Thoracic aorta (tissue), 2 donors: ENCODE measurements at regions not wholly inside any gene's neighbourhood (a gene's known extent, or its start where the extent isn't known, plus 50 kb on each side); places are given as distances from the start of the nearest gene placed in this dataset.

Source experiments
- ATAC-seq: fragments of 150-250 bp; one replicate; pipeline ENCODE4 v1.8.0; 2017; ENCODE audit warnings: low read depth; ENCODE audit not compliant: insufficient number of reproducible peaks, low FRiP score
- DNase-seq: peaks from one replicate; pipeline ENCODE4 v3.0.0-alpha.2; 2020; ENCODE audit warnings: low spot score
- H3K27ac ChIP-seq, 2 donors: fragments of 200-600 bp; sonication (generic); 1 replicate in 1 of 2; 2 replicates in 1 of 2; pipeline ENCODE4 v1.5.1; 2016; ENCODE audit warnings: mild to moderate bottlenecking in 2 of 2, moderate library complexity in 2 of 2
- H3K27me3 ChIP-seq: fragments of 200-600 bp; sonication (generic); replicated peaks from 2 replicates; pipeline ENCODE4 v1.6.0; 2016; ENCODE audit warnings: mild to moderate bottlenecking; ENCODE audit not compliant: insufficient read depth
- H3K36me3 ChIP-seq: fragments of 200-600 bp; sonication (generic); one replicate; pipeline ENCODE4 v1.5.1; 2016
- H3K4me1 ChIP-seq, 2 donors: fragments of 200-600 bp; sonication (generic); 1 replicate in 1 of 2; 2 replicates in 1 of 2; pipeline versions ENCODE4 v1.5.1 to v1.6.0; 2016; ENCODE audit warnings: low read depth in 2 of 2, mild to moderate bottlenecking in 1 of 2; ENCODE audit not compliant: control insufficient read depth in 1 of 2
- H3K4me3 ChIP-seq: fragments of 200-600 bp; sonication (generic); 2 replicates; pipeline ENCODE4 v1.5.1; 2016; ENCODE audit warnings: mild to moderate bottlenecking
- H3K9me3 ChIP-seq: fragments of 200-600 bp; sonication (generic); 2 replicates; pipeline ENCODE4 v1.5.1; 2016
- TF ChIP-seq, protein P1 (sequence below): fragments of 200-600 bp; sonication (generic); IDR thresholded peaks from one replicate; pipeline ENCODE4 v1.5.1; 2019; ENCODE audit warnings: antibody characterized with exemption

DNA sequence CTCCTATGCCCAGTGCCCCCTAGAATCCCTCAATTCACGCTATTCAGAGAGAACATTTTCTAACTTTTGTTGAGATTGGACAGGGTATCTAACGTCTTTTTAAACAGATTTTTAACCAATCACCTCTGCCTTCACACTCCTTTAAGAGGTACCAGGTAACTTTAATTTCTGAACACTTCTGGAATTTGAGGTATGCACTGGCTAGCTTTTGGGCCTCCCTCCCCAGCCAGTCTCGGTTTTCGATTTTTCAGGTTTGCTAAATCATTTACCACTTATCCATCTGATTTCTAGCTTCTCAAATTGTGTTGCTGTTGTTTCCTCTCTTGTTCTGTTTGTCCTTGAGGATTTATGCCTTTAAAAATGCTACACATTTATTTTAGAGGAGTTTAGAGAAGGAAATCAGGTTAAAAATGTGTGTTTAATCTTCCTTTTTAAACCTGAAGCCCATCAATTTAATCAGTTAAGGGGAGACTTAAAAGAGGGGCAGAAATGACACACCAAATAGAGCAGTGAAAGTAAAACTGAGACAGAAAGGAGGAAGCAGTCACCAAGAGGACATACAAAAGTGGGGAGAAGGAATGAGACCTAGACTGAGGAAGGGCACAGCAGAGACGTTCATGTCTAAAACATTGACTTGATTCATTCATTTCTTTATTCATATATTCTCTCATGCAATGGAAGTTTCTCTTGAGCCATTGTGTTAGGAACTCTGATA is 139.6 kb upstream of the HTR2A start:
- ATAC-seq (no peak), DNase-seq (no peak)

DNA sequence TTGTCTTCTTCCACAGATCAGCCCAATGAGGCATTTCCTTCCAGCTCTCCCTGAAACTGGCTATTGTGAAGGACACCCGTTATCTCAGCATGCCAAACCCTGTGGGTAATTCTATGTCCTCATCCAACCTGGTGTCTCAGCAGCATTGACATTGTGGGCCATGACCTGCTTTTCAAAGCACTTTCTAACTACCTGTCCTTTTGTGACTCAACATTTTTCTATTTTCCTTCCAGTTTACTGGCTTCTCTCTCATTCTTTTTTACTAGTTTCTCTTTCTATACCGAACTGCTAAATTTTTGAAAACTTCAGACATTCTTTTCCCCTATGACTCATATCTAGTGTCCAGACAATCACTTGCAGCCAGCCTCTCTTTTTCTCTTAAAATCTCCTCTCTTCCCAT is 136.4 kb upstream of the HTR2A start:
- Histone ChIP-seq H3K36me3 (no peaks in the 10 kb centered on the region), H3K27me3 (no peaks in the 10 kb centered on the region), H3K4me1 (no peaks in the 10 kb centered on the region), H3K4me3 (no peak overlapping the region), H3K27ac (no peak overlapping the region), H3K9me3 (no peaks in the 10 kb centered on the region)
- ATAC-seq (no peak), DNase-seq (no peak)
- TF ChIP-seq, protein P1, sequence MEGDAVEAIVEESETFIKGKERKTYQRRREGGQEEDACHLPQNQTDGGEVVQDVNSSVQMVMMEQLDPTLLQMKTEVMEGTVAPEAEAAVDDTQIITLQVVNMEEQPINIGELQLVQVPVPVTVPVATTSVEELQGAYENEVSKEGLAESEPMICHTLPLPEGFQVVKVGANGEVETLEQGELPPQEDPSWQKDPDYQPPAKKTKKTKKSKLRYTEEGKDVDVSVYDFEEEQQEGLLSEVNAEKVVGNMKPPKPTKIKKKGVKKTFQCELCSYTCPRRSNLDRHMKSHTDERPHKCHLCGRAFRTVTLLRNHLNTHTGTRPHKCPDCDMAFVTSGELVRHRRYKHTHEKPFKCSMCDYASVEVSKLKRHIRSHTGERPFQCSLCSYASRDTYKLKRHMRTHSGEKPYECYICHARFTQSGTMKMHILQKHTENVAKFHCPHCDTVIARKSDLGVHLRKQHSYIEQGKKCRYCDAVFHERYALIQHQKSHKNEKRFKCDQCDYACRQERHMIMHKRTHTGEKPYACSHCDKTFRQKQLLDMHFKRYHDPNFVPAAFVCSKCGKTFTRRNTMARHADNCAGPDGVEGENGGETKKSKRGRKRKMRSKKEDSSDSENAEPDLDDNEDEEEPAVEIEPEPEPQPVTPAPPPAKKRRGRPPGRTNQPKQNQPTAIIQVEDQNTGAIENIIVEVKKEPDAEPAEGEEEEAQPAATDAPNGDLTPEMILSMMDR = no peak

More for the DNA sequence above, 139.6 kb upstream of the HTR2A start:
- TF ChIP-seq, protein P1 = no peak
- Histone ChIP-seq H3K27me3 (no peaks in the 10 kb centered on the region), H3K9me3 (no peaks in the 10 kb centered on the region), H3K27ac (no peak overlapping the region), H3K36me3 (no peaks in the 10 kb centered on the region), H3K4me1 (no peaks in the 10 kb centered on the region), H3K4me3 (no peak overlapping the region)

DNA sequence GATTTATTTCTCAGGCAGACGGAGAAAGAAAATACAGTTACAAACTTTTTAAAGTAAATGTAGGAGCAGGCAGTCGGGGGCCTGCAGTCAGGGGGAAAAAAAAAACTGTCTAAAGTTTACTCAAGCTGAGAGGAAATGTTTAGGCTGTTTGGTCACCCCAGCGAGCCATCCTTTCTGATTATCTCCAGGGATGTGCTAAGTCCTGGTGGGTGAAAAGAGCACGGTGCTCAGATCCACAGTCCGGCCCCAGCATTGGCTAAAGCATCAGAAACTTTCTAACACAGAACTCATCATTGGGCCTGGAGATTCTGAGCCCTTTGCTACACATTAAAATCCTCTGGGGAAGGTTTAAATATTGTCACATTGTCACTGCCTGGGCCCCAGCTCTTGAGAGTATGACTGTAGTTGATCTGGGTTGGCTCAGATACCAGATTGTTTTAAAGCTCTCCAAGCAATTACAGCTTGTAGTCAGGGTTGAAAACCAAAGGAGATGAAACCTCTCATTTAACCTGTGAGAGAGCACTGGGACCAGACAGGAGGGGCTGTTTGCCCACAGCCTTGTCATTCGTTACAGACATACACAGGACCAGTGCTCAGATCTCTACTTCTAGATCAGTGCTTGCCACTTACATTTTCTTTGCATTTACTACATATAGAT is 131.1 kb upstream of the HTR2A start:
- H3K27me3 ChIP-seq = no peaks in the 10 kb centered on the region
- no peaks in the 10 kb centered on the region for H3K9me3 ChIP-seq
- DNase-seq = no peak
- no peak overlapping the region for H3K27ac ChIP-seq
- H3K36me3 ChIP-seq = no peaks in the 10 kb centered on the region
- no peaks in the 10 kb centered on the region for H3K4me1 ChIP-seq
- no peak overlapping the region for H3K4me3 ChIP-seq
- ATAC-seq = no peak
- TF ChIP-seq, protein P1 = no peak

DNA sequence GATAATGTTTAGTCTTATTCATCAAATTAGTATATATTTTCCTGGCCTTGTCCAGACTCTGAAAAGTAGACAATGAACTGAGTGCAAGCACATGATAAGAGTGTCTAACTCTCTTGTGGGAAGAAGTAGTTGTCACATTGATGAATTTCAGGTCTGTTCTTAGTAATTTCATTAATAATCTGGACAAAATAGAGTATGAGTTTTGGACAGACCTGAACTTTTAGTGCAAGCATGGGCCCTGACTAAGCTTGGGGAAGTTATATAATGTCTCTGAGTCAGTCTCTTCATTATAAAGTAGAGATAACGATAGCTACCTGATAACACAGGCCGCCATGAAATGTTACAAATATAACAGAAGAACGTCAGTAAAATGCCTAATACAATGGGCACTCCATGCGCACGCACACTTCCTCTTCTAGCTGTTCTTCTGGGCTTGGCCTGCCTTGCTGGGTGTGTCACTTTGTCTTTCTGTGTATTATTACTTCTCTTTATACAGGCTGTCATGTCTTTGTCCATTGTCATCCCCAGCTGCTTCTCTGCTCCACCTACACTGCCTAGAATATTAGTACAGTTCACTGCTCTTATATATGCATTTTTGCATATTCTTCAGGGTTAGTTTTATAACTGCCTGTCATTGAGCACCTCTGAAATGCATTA is 129.1 kb upstream of the HTR2A start:
- TF ChIP-seq, protein P1 = no peak
- DNase-seq (no peak), ATAC-seq (no peak)
- no peaks in the 10 kb centered on the region for H3K36me3 ChIP-seq
- H3K4me3 ChIP-seq = no peak overlapping the region
- H3K27ac ChIP-seq = no peak overlapping the region
- no peaks in the 10 kb centered on the region for H3K27me3 ChIP-seq
- no peaks in the 10 kb centered on the region for H3K4me1 ChIP-seq
- no peaks in the 10 kb centered on the region for H3K9me3 ChIP-seq

DNA sequence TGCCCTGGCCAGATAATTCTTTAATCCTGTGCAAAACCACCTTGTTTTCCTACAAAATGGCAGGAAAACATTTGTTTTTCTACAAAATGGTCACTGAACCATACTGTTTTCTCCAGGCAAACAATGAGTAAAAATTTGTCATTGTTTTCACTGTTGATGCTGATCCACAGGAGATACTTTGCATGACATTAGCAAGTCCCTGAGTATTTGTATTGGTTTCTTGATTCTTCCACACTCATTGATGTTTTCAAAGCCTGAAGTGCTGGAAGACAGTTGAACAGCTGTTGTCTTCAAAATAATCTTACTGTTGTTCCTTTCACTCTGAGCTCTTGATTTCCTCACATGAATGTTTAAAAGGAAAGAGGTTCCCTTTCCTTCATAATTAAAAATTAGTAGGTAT is 123.1 kb upstream of the HTR2A start:
- Histone ChIP-seq H3K4me3 (no peak overlapping the region), H3K4me1 (no peaks in the 10 kb centered on the region), H3K36me3 (no peaks in the 10 kb centered on the region), H3K27ac (no peak overlapping the region), H3K9me3 (no peaks in the 10 kb centered on the region), H3K27me3 (no peaks in the 10 kb centered on the region)
- TF ChIP-seq, protein P1 = no peak
- ATAC-seq = no peak
- DNase-seq = no peak
